ENCODE measurements at regions not wholly inside any gene's neighbourhood (a gene's known extent, or its start where the extent isn't known, plus 50 kb on each side); places are given as distances from the start of the nearest gene placed in this dataset.

GRCh38 chr5:17356551-17356950, 139.1 kb downstream of the BASP1 start:
- H3K4me2 ChIP-seq (ENCODE audit: low read length, poor library complexity, severe bottlenecking) = no peak overlapping the region
- no peak overlapping the region for H3K4ac ChIP-seq (ENCODE audit: low read depth in 1 of 2, low read length in 2 of 2)
- H3K4me3 ChIP-seq (ENCODE audit: insufficient read depth in 1 of 2, low read depth in 1 of 2, low read length in 2 of 2) = no peak overlapping the region
- no peak overlapping the region for H2BK5ac ChIP-seq (ENCODE audit: low read depth, low read length, poor library complexity, severe bottlenecking)
- H3K14ac ChIP-seq (ENCODE audit: low read length in 2 of 2) = no peak overlapping the region
- no peaks in the 10 kb centered on the region for H3K27me3 ChIP-seq (ENCODE audit: control insufficient read depth in 1 of 2, insufficient read depth in 1 of 2, low read length in 2 of 2)
- no peak overlapping the region for H2BK15ac ChIP-seq (ENCODE audit: low read depth, poor library complexity, severe bottlenecking)
- no peaks in the 10 kb centered on the region for H3K79me1 ChIP-seq (replicated peaks; ENCODE audit: low read length, poor library complexity, severe bottlenecking)
- no peaks in the 10 kb centered on the region for H3K36me3 ChIP-seq (ENCODE audit: control insufficient read depth in 1 of 2, insufficient read depth in 2 of 2, low read depth in 1 of 2, low read length in 2 of 2)
- WGBS = 100% methylated on average over 1 of the region's 1 CpG
- H4K91ac ChIP-seq (ENCODE audit: low read length) = no peak overlapping the region
- no peak overlapping the region for H3K18ac ChIP-seq (ENCODE audit: low read depth in 1 of 2, low read length in 2 of 2)
- H3K9ac ChIP-seq (ENCODE audit: low read length) = peak overlapping the region; percentile 72
- H3K4me1 ChIP-seq (ENCODE audit: control insufficient read depth, insufficient read depth, low read depth, low read length) = no peaks in the 10 kb centered on the region
- DNase-seq = no peak
- H2AK5ac ChIP-seq (ENCODE audit: low read length, severe bottlenecking) = no peak overlapping the region
- H4K8ac ChIP-seq (ENCODE audit: low read length) = no peak overlapping the region
- H3K27ac ChIP-seq (ENCODE audit: low read length, poor library complexity, severe bottlenecking) = no peak overlapping the region
- H3K9me3 ChIP-seq (ENCODE audit: control insufficient read depth, low read length) = peaks cover 6% of the 10 kb centered on the region
- no peak overlapping the region for H3K23ac ChIP-seq (ENCODE audit: low read length in 2 of 2)
- H2BK12ac ChIP-seq (ENCODE audit: low read length in 2 of 2) = no peak overlapping the region
- H2BK120ac ChIP-seq (ENCODE audit: low read depth, low read length) = no peak overlapping the region
- no peak overlapping the region for H2AFZ ChIP-seq (ENCODE audit: low read depth, low read length)

- Histone ChIP-seq H3K23ac (ENCODE audit: low read length in 2 of 2) (no peak overlapping the region), H3K4me3 (ENCODE audit: insufficient read depth in 1 of 2, low read depth in 1 of 2, low read length in 2 of 2) (no peak overlapping the region), H4K91ac (ENCODE audit: low read length) (no peak overlapping the region), H3K9me3 (ENCODE audit: control insufficient read depth, low read length) (peaks cover 6% of the 10 kb centered on the region), H3K27ac (ENCODE audit: low read length, poor library complexity, severe bottlenecking) (no peak overlapping the region), H3K4ac (ENCODE audit: low read depth in 1 of 2, low read length in 2 of 2) (no peak overlapping the region), H3K79me1 (replicated peaks; ENCODE audit: low read length, poor library complexity, severe bottlenecking) (no peaks in the 10 kb centered on the region), H2BK15ac (ENCODE audit: low read depth, poor library complexity, severe bottlenecking) (no peak overlapping the region), H3K4me1 (ENCODE audit: control insufficient read depth, insufficient read depth, low read depth, low read length) (no peaks in the 10 kb centered on the region), H2AFZ (ENCODE audit: low read depth, low read length) (no peak overlapping the region), H2AK5ac (ENCODE audit: low read length, severe bottlenecking) (no peak overlapping the region), H2BK120ac (ENCODE audit: low read depth, low read length) (no peak overlapping the region), H3K36me3 (ENCODE audit: control insufficient read depth in 1 of 2, insufficient read depth in 2 of 2, low read depth in 1 of 2, low read length in 2 of 2) (no peaks in the 10 kb centered on the region), H2BK5ac (ENCODE audit: low read depth, low read length, poor library complexity, severe bottlenecking) (no peak overlapping the region), H3K27me3 (ENCODE audit: control insufficient read depth in 1 of 2, insufficient read depth in 1 of 2, low read length in 2 of 2) (no peaks in the 10 kb centered on the region), H3K9ac (ENCODE audit: low read length) (no peak overlapping the region), H3K4me2 (ENCODE audit: low read length, poor library complexity, severe bottlenecking) (no peak overlapping the region), H3K14ac (ENCODE audit: low read length in 2 of 2) (no peak overlapping the region), H3K18ac (ENCODE audit: low read depth in 1 of 2, low read length in 2 of 2) (no peak overlapping the region), H4K8ac (ENCODE audit: low read length) (no peak overlapping the region), H2BK12ac (ENCODE audit: low read length in 2 of 2) (no peak overlapping the region)
- 98% methylated on average over 3 of the region's 3 CpGs for WGBS
- DNase-seq = no peak
Observed at GRCh38 chr5:17357504-17357903, 140.1 kb downstream of the BASP1 start.

GRCh38 chr5:17358031-17358430, 140.0 kb upstream of the TAF11L2 start:
- Histone ChIP-seq H3K18ac (ENCODE audit: low read depth in 1 of 2, low read length in 2 of 2) (no peak overlapping the region), H3K9ac (ENCODE audit: low read length) (no peak overlapping the region), H2BK15ac (ENCODE audit: low read depth, poor library complexity, severe bottlenecking) (no peak overlapping the region), H3K9me3 (ENCODE audit: control insufficient read depth, low read length) (peaks cover 6% of the 10 kb centered on the region), H3K23ac (ENCODE audit: low read length in 2 of 2) (no peak overlapping the region), H3K14ac (ENCODE audit: low read length in 2 of 2) (no peak overlapping the region), H2BK5ac (ENCODE audit: low read depth, low read length, poor library complexity, severe bottlenecking) (no peak overlapping the region), H3K27ac (ENCODE audit: low read length, poor library complexity, severe bottlenecking) (no peak overlapping the region), H3K4me2 (ENCODE audit: low read length, poor library complexity, severe bottlenecking) (no peak overlapping the region), H4K8ac (ENCODE audit: low read length) (no peak overlapping the region), H3K27me3 (ENCODE audit: control insufficient read depth in 1 of 2, insufficient read depth in 1 of 2, low read length in 2 of 2) (no peaks in the 10 kb centered on the region), H2AK5ac (ENCODE audit: low read length, severe bottlenecking) (no peak overlapping the region), H2BK12ac (ENCODE audit: low read length in 2 of 2) (no peak overlapping the region), H3K4ac (ENCODE audit: low read depth in 1 of 2, low read length in 2 of 2) (no peak overlapping the region), H3K36me3 (ENCODE audit: control insufficient read depth in 1 of 2, insufficient read depth in 2 of 2, low read depth in 1 of 2, low read length in 2 of 2) (no peaks in the 10 kb centered on the region), H3K4me3 (ENCODE audit: insufficient read depth in 1 of 2, low read depth in 1 of 2, low read length in 2 of 2) (no peak overlapping the region), H3K79me1 (replicated peaks; ENCODE audit: low read length, poor library complexity, severe bottlenecking) (no peaks in the 10 kb centered on the region), H4K91ac (ENCODE audit: low read length) (no peak overlapping the region), H3K4me1 (ENCODE audit: control insufficient read depth, insufficient read depth, low read depth, low read length) (no peaks in the 10 kb centered on the region), H2BK120ac (ENCODE audit: low read depth, low read length) (no peak overlapping the region), H2AFZ (ENCODE audit: low read depth, low read length) (no peak overlapping the region)
- no peak for DNase-seq
- 100% methylated on average over 2 of the region's 3 CpGs for WGBS

- no peak overlapping the region for H3K14ac ChIP-seq (ENCODE audit: low read length in 2 of 2)
- no peak overlapping the region for H2AFZ ChIP-seq (ENCODE audit: low read depth, low read length)
- peak; percentile 85 for DNase-seq
- H3K23ac ChIP-seq (ENCODE audit: low read length in 2 of 2) = no peak overlapping the region
- H3K4me2 ChIP-seq (ENCODE audit: low read length, poor library complexity, severe bottlenecking) = no peak overlapping the region
- no peak overlapping the region for H2BK15ac ChIP-seq (ENCODE audit: low read depth, poor library complexity, severe bottlenecking)
- H3K9ac ChIP-seq (ENCODE audit: low read length) = peak overlapping the region; percentile 88
- no peak overlapping the region for H2BK12ac ChIP-seq (ENCODE audit: low read length in 2 of 2)
- no peak overlapping the region for H4K8ac ChIP-seq (ENCODE audit: low read length)
- no peak overlapping the region for H4K91ac ChIP-seq (ENCODE audit: low read length)
- no peak overlapping the region for H3K18ac ChIP-seq (ENCODE audit: low read depth in 1 of 2, low read length in 2 of 2)
- H2BK120ac ChIP-seq (ENCODE audit: low read depth, low read length) = no peak overlapping the region
- H3K4ac ChIP-seq (ENCODE audit: low read depth in 1 of 2, low read length in 2 of 2) = no peak overlapping the region
- H3K79me1 ChIP-seq (replicated peaks; ENCODE audit: low read length, poor library complexity, severe bottlenecking) = no peaks in the 10 kb centered on the region
- H3K4me3 ChIP-seq (ENCODE audit: insufficient read depth in 1 of 2, low read depth in 1 of 2, low read length in 2 of 2) = peak overlapping the region in 1 of 2 experiments; percentile 39
- H3K27ac ChIP-seq (ENCODE audit: low read length, poor library complexity, severe bottlenecking) = no peak overlapping the region
- H2AK5ac ChIP-seq (ENCODE audit: low read length, severe bottlenecking) = no peak overlapping the region
- no peak overlapping the region for H2BK5ac ChIP-seq (ENCODE audit: low read depth, low read length, poor library complexity, severe bottlenecking)
- H3K9me3 ChIP-seq (ENCODE audit: control insufficient read depth, low read length) = peaks cover 6% of the 10 kb centered on the region
- no peaks in the 10 kb centered on the region for H3K4me1 ChIP-seq (ENCODE audit: control insufficient read depth, insufficient read depth, low read depth, low read length)
- H3K27me3 ChIP-seq (ENCODE audit: control insufficient read depth in 1 of 2, insufficient read depth in 1 of 2, low read length in 2 of 2) = no peaks in the 10 kb centered on the region
- WGBS = 68% methylated on average over 9 of the region's 11 CpGs
- no peaks in the 10 kb centered on the region for H3K36me3 ChIP-seq (ENCODE audit: control insufficient read depth in 1 of 2, insufficient read depth in 2 of 2, low read depth in 1 of 2, low read length in 2 of 2)
Observed at GRCh38 chr5:17359451-17360011, 138.5 kb upstream of the TAF11L2 start.

Measured in mesenchymal stem cell (in vitro differentiated cells and primary cell).